ENCODE measurements at regions not wholly inside any gene's neighbourhood (a gene's known extent, or its start where the extent isn't known, plus 50 kb on each side); places are given as distances from the start of the nearest gene placed in this dataset.

DNA sequence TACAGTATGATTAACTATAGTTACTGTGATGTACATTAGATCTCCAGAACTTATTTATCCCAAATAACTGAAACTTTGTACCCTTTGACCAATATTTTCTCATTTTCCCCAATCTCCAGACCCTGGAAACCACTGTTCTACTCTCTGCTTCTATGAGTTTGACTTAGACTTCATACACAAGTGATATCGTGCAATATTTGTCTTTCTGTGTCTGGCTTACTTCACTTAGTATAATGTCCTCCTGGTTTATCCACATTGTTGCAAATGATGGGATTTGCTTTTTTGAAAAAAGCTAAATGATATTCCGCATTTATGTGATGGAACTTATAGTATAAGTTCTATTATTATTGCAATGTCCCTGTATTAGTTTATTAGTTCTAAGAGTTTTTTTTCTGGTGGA lies 81.8 kb upstream of the SOD3 start:
- no peak for TF ChIP-seq ELF4 (IDR thresholded peaks at IDR 0.05)
- no peak for TF ChIP-seq TARDBP (IDR thresholded peaks at IDR 0.05)
- TF ChIP-seq FOXK2 (IDR thresholded peaks at IDR 0.05): no peak
- no peak for TF ChIP-seq SP1 (IDR thresholded peaks at IDR 0.05)
- no peak for TF ChIP-seq ZNF384 (IDR thresholded peaks at IDR 0.05)
- no peak for TF ChIP-seq FOXA1 (IDR thresholded peaks at IDR 0.05)
- no peak for TF ChIP-seq SUZ12 (IDR thresholded peaks at IDR 0.05)
- no peak for TF ChIP-seq BHLHE40 (IDR thresholded peaks at IDR 0.05; ENCODE audit: borderline replicate concordance)

Data from HEK293T (cell line).